ENCODE measurements at regions not wholly inside any gene's neighbourhood (a gene's known extent, or its start where the extent isn't known, plus 50 kb on each side); places are given as distances from the start of the nearest gene placed in this dataset.
"Not testable (repeated sequence)": the region's sequence is repeated elsewhere in the genome, so short reads cannot be mapped to it uniquely, and the experiment has no call there.

- DNase-seq (ENCODE audit: low read depth), result no peak
These were observed 490.0 kb downstream of the SUCLG1 start for GRCh38 chr2:83969085-83969484.

DNA sequence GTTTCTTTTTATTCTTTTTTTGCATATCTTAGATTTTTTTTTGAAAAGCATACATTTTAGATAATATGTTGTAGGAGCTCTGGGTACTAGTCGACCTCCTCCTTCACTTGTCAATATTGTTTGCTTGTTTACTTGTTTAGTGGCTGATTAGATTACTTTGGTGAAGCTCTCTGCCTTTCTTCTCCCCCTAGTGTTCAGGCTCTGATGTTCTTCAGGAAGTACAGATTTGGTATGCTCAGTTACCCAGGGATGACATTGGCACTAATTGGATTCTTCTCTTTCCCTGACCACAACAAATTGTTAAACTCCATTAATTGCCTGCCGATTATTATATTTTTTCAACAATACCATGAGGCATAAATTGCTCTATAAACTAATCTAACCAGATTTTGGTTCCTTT, 491.2 kb downstream of the SUCLG1 start:
- no peak for DNase-seq (ENCODE audit: low read depth)

GRCh38 chr2:83966946-83967345, 492.1 kb downstream of the SUCLG1 start:
- not testable (repeated sequence) for DNase-seq (ENCODE audit: low read depth)

- no peak for DNase-seq (ENCODE audit: low read depth)
These were observed 497.6 kb downstream of the SUCLG1 start for GRCh38 chr2:83961512-83961911.

GRCh38 chr2:83960371-83960770, 498.7 kb downstream of the SUCLG1 start:
- DNase-seq (ENCODE audit: low read depth), result no peak

DNA sequence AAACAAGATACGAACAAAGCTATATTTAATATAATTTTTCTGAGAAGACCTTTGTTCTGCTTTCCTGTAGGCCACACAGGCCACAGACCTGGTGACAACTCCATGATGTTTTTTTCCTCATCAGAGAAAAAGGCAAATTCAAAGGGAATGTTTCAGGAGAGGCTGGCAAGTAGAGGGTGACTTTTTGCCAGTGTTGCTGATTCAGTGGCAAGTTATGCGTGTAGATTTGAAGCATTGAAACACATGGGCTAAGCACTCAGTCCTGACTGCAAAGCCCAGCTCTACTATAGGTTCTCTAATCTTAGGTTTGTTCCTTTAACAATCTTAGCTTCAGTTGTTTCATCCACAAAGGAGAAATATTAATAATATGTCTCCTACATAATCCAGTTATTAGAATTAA, 499.8 kb downstream of the SUCLG1 start:
- no peak for DNase-seq (ENCODE audit: low read depth)

GRCh38 chr2:83956991-83957390, 502.1 kb downstream of the SUCLG1 start:
- no peak for DNase-seq (ENCODE audit: low read depth)

- no peak for DNase-seq (ENCODE audit: low read depth)
These were observed 505.4 kb downstream of the SUCLG1 start for GRCh38 chr2:83953697-83954096.

DNA sequence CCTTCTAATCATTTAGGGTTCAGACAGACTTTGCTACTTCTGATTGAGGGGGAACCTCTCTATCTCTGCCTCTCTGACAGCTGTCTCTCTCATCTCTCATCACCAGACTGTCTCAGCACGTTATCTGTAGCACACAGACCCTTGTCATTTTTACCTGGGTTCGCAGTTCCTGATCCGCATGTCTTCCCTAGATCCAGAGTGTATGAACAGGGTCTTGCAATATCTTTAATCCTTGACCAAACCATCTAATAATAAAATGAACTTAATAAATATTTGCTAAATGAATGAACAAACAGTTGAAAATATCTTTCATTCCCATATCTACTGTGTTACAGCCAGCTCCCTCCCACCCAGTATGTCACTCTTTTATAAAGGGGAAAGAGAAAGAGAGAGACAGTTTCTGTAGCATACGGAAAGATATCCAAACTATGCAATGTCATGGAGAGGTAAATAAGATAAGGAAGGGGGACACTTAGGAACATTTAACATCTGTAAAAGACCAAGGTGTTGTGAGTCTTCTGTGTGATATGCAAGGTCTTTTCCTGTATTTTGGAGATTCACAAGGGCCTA, 507.6 kb downstream of the SUCLG1 start:
- DNase-seq (ENCODE audit: low read depth), result no peak

- DNase-seq (ENCODE audit: low read depth), result no peak
These were observed 509.7 kb downstream of the SUCLG1 start for GRCh38 chr2:83949361-83949760.

DNA sequence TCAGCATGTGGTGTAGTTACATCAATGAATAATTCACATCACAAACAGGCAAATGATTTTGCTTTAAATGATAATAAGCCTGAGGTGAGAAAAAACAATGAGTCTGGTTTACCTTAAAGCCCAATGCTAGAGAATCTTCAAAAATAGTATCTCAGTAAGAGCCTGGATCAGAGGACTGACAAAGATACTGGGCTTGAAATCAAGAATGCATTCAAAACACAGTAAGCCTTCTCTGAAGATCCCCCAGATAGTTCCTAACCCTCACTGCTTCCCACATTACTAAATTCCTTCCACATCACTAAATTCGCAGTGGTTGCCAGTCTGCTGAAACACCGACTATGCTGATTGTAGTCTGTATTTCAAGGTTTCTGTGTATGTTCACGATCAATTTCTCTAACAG, 514.9 kb downstream of the SUCLG1 start:
- no peak for DNase-seq (ENCODE audit: low read depth)

- DNase-seq (ENCODE audit: low read depth), result no peak
These were observed 515.8 kb downstream of the SUCLG1 start for GRCh38 chr2:83943265-83943664.

- no peak for DNase-seq (ENCODE audit: low read depth)
These were observed 517.2 kb downstream of the SUCLG1 start for GRCh38 chr2:83941886-83942285.

DNA sequence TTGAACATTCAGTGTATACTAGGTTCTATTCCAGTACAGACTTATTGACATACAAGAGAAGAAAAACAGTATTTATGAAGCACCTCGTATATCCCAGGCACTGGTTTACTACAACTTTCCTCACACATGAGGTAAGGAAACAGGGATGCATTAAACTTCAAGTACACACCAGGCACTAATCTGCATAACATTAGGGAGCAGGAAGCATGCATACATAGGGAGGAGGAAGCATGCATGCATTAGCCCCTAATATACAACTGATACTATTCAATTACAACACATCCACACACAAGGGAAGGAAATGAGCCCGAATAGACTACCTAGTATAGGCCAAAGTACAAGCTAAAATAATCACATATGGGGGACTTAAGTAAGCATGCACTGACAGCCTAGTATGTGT, 525.3 kb downstream of the SUCLG1 start:
- DNase-seq (ENCODE audit: low read depth), result no peak

- DNase-seq (ENCODE audit: low read depth), result no peak
These were observed 535.5 kb downstream of the SUCLG1 start for GRCh38 chr2:83923531-83923930.

DNA sequence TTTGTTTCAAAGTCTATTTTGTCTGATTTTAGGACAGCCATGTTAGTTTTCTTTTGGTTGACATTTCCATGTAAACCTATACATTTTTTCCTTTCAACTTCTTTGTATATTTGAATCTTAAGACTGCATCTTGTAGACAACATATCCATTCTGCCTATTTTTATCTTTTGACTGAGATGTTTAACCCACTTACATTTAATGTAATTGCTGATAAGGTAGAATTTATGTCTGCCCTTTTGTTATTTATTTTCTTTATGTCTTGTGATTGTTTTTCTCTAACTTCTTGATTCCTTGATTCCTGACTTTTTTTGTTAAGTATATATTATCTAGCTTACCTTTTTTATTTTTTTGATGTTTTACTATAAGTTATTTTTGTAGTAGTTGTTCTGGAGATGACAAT, 542.5 kb downstream of the SUCLG1 start:
- DNase-seq (ENCODE audit: low read depth), result no peak

DNA sequence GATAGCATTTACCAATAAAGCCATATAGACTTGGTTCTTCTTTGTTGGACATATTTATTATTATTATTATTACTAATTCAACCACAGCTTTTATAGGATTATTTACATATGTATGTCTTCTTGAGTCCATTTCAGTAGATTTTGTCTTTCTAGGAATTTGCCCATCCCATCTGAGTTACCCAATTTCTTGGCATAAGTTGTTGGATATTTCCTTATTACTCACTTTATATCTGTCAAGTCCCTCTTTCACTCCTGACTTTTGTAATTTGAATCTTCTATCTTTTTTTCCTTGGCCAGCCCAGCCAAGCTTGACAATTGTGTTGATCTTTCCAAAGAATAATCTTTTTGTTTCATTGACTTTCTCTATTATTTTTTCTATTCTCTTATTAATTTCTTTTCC, 543.7 kb downstream of the SUCLG1 start:
- no peak for DNase-seq (ENCODE audit: low read depth)

DNA sequence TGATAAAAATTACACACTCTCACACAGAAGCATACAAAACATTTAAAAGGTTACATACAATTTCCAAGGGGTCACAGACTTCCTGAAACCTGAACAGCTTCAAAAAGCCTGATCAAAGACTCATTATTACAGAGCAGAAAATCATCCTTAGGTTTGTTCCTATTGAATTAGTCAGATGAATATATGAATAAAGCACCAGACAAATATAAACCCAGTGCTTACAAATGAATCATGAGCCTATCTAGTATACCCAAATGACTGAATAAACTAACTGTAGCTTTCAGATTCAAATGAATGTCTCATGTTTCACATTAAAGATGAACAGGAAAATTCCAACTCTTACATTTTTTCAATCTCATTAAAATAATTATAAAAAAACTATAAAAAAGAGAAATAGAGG, 550.3 kb downstream of the SUCLG1 start:
- no peak for DNase-seq (ENCODE audit: low read depth)

- no peak for DNase-seq (ENCODE audit: low read depth)
These were observed 557.8 kb downstream of the SUCLG1 start for GRCh38 chr2:83901317-83901716.

- DNase-seq (ENCODE audit: low read depth), result no peak
These were observed 558.2 kb downstream of the SUCLG1 start for GRCh38 chr2:83900862-83901261.

DNA sequence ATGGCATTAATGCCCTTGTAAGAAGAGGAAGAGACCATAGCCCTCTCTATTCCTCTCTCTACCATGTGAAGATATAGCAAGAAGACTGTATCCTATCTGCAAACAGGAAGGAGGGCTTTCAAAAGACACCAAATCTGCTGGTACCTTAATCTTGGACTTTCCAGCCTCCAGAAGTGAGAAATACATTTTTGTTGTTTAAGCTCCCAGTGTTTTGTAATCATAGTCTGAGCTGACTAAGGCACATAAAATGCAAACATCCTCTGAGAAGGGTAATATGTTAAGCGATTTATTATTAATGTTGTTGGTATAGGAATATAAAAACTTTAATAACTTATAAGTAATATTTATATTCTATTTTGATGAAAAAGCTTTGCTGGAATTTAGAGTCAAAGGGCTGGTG, 559.8 kb downstream of the SUCLG1 start:
- DNase-seq (ENCODE audit: low read depth), result no peak

GRCh38 chr2:83894976-83895375, 564.1 kb downstream of the SUCLG1 start:
- no peak for DNase-seq (ENCODE audit: low read depth)

- no peak for DNase-seq (ENCODE audit: low read depth)
These were observed 571.3 kb downstream of the SUCLG1 start for GRCh38 chr2:83887757-83888156.

- no peak for DNase-seq (ENCODE audit: low read depth)
These were observed 580.0 kb downstream of the SUCLG1 start for GRCh38 chr2:83879127-83879526.

DNA sequence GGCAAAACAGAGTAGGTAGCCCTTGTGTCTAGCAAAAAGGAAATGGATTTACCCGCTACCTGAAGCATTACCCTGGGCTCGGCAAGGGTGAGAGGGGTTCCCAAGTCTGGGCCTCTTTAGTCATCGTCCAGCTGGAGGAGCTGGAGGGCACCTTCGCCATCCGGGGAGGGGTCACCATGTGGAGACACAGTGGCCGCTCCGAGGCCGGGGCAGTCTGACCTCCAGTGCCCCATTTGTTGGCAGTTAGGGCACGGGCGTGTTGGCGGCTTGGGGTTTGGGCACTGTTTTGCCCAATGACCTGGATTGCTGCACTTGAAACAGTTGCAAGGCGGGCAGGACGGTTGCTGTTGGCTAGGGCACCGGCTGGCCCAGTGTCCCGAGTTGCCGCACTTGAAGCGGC, 581.8 kb downstream of the SUCLG1 start:
- DNase-seq (ENCODE audit: low read depth), result not testable (repeated sequence)

Measured in activated T-cell treated with anti-CD3 and anti-CD28 coated beads for 1 hour (primary cell).